Choroid plexus epithelial cell (primary cell): ENCODE measurements at regions not wholly inside any gene's neighbourhood (a gene's known extent, or its start where the extent isn't known, plus 50 kb on each side); places are given as distances from the start of the nearest gene placed in this dataset.
A peak's percentile ranks its signal among the peaks of the same experiment; 100 is the strongest.

Experiments used
- DNase-seq: peaks from one replicate; pipeline ENCODE4 v3.0.0-alpha.2; 2010; ENCODE audit warnings: low read depth
- H3K4me3 ChIP-seq: 2 replicates; pipeline ENCODE4 v1.5.1; 2011; ENCODE audit warnings: low read depth, mild to moderate bottlenecking, control low read depth, low read length, moderate library complexity
- TF ChIP-seq, protein P1 (sequence below): conservative IDR thresholded peaks from 2 replicates; pipeline ENCODE4 v1.5.1; 2011; ENCODE audit warnings: low read depth, mild to moderate bottlenecking, control low read depth, inconsistent platforms, low read length, moderate library complexity

DNA sequence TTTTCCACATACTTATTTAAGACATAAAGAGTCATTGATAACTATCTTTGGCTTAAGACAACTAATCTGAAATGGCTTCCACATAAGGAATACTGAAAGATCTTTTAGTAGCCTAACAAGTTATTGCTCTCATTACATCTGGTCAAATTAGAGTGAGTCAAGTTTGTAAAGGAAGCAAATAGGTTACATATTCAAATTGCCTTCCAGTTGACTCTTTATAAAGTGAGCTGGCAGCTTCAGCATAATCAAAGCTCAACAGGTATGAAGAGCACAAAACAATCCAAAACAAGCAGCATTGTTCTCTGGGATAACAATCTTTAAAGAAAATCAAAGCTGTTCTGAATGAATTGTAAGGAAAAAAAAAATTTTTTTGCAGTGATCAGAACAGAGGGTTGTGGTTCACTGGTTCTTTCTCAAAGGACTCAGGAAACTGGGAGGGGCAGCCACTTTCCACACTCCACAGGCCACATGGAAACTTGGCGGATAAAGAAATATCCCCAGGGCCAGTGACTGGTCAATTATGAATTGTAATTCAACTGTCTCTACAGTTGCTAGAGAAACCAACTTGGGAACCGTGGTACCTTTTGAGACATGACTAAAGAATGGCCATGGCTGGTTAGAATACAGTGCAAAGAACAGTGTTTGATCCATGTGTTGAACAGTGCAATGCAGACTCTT, 369.3 kb upstream of the KCNH7 start:
- H3K4me3 ChIP-seq = no peak overlapping the region
- no peak for DNase-seq
- TF ChIP-seq, protein P1, sequence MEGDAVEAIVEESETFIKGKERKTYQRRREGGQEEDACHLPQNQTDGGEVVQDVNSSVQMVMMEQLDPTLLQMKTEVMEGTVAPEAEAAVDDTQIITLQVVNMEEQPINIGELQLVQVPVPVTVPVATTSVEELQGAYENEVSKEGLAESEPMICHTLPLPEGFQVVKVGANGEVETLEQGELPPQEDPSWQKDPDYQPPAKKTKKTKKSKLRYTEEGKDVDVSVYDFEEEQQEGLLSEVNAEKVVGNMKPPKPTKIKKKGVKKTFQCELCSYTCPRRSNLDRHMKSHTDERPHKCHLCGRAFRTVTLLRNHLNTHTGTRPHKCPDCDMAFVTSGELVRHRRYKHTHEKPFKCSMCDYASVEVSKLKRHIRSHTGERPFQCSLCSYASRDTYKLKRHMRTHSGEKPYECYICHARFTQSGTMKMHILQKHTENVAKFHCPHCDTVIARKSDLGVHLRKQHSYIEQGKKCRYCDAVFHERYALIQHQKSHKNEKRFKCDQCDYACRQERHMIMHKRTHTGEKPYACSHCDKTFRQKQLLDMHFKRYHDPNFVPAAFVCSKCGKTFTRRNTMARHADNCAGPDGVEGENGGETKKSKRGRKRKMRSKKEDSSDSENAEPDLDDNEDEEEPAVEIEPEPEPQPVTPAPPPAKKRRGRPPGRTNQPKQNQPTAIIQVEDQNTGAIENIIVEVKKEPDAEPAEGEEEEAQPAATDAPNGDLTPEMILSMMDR = no peak

DNA sequence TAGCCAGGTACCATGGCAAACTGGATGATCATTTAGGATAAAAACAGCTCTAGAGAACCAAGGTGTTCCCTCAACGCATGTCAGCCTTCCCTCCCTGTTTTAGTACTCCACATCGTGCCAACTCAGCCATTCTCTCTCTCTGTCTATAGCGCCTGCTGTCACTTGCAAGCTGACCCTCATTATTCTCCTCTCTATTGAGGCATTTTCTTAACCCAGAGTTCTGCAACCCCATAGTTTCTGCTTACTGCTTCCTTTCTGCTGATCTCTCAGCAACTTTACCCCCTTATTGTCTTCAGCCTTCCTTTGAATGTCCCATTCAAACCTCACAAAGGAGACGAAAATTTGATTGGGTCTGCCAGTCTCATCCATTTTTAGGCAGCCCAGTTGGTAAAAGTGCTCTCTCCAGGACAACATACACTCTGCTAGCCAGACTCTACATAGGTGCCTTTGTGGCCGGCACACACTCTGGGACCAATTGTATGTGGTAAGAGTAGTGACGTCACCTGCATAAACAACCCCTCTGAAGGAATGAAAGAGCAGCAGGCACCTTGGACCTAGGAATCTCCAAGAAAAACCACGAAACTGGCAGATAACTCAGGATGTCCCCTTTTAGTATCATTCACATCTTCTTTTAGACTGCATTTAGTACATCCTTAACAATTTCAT, 367.2 kb upstream of the KCNH7 start:
- peak; percentile 52 for DNase-seq
- TF ChIP-seq, protein P1 = no peak
- no peak overlapping the region for H3K4me3 ChIP-seq

DNA sequence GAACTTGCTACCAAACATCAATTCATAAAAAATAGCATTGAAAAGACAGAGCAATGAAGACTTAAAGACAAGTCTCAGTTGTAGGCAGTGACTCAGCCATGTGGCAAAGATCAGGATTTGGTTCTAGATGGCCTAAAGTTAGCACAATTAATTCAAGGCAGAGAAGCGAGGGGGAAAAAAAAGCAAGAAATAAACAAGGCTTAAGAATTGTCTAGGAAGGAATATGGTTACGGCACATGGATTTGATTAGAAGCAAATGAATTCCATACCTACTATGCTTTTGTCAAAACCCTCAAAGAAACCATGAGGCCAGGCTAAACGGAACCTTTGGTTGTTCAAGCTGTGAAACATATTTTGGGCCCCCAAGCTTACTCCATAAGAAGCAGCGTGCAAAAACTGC, 362.2 kb upstream of the KCNH7 start:
- no peak for DNase-seq
- TF ChIP-seq, protein P1 = no peak

DNA sequence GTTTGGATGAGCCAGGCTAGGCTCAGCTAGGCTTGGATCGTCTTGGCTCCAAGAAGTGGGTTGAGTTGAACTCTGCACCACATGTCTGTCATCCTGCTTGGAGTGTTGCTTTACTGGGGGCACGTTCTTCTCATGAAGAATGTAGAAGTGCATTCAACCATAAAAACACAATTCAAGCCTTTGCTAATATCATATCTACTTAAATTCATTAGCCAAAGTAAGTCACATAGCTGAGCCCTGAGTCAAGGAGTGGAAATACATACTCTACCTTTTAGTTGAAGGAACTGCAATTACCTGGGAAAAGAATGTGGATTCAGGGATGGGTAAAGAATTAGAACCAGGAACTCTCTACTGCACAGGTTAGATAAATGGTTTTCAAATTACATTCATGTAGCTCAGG, 360.4 kb upstream of the KCNH7 start:
- no peak overlapping the region for H3K4me3 ChIP-seq
- no peak for DNase-seq
- TF ChIP-seq, protein P1 = no peak

More for the DNA sequence above, 362.2 kb upstream of the KCNH7 start:
- H3K4me3 ChIP-seq = no peak overlapping the region

DNA sequence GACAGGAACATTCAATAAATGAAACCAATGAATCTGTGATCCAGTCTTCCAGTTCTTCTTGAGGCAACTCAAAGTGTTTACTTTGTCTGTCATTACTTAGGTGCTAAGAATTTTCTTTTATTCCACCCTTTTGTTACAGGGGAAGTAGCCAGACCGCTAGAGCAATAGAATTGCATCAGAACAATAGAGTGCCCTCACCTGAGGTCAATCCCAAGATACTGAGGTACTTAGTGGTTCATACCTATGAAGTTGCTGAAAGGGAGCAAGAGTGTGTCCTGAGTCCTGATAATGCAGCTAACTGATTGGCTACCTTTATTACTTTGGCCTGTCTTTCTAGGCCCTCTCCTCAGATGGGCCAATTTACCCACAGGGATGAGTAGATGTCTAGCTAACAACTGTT, 359.4 kb upstream of the KCNH7 start:
- DNase-seq = no peak
- no peak overlapping the region for H3K4me3 ChIP-seq
- TF ChIP-seq, protein P1 = no peak

DNA sequence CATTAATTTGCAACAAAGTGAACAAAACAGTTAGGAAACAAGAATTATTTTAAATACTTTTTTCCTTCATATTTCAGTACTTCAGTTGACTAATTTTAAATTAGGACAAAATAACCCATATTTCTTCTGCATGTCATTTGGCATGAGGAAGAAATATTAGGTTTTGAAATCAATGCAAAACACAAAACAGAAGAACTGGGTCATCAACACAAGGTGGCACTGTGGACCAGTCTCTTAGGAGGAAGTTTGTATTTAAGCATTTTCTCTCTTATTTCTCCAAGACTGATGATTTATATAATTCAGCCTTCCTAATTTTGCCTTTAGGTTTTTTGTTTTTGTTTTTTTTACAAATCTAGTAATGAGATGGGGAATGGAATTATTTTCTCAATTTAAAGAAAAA, 352.8 kb upstream of the KCNH7 start:
- no peak overlapping the region for H3K4me3 ChIP-seq
- DNase-seq = peak; percentile 82
- TF ChIP-seq, protein P1 = peak; percentile 75

DNA sequence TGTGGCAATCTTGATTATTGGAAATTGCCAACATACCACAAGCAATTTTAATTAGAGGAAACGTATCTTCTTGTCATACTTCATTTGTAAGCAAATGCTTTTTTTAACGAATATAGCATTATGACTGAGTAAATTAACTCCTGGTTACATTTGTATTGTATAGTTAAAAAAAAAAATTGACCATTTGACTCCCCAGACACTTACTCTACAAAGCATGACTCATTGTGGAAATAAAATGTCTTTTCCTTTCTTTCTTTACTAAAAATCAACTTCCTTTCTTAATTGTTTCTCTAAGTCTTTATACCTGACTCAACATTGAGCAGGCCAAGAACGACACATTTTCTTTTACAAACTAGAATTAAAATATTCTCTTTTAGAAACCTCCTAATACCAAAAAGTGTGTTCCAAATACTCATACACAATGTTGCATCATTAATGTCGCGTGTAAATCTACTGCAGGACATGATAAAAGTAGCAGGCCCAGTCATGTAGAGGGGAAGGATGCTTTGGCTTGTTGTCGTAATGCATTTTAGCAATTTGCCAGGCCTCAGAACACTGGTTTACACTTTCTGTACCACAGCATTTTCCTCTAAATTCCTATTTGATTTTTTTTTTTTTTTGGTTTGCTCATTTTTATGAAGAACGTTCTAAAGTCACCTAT, 349.6 kb upstream of the KCNH7 start:
- no peak overlapping the region for H3K4me3 ChIP-seq
- TF ChIP-seq, protein P1 = no peak
- no peak for DNase-seq
